ENCODE measurements at regions not wholly inside any gene's neighbourhood (a gene's known extent, or its start where the extent isn't known, plus 50 kb on each side); places are given as distances from the start of the nearest gene placed in this dataset.

GRCh38 chr1:239956263-239956662 lies 135.4 kb upstream of the FMN2 start:
- Histone ChIP-seq H3K36me3 (replicated peaks in 1 of 2; ENCODE audit: control insufficient read depth in 2 of 2, insufficient read depth in 2 of 2, low read length in 2 of 2) (no peaks in the 10 kb centered on the region), H2BK15ac (ENCODE audit: low read length) (no peak overlapping the region), H3K9me3 (replicated peaks in 1 of 2; ENCODE audit: control insufficient read depth in 2 of 2, insufficient read depth in 1 of 2, low read depth in 1 of 2, low read length in 2 of 2) (no peaks in the 10 kb centered on the region), H2BK12ac (ENCODE audit: low read length) (no peak overlapping the region), H2AFZ (ENCODE audit: low read length) (no peak overlapping the region), H2BK5ac (ENCODE audit: low read length) (no peak overlapping the region), H4K91ac (ENCODE audit: low read depth, low read length, poor library complexity) (no peak overlapping the region), H3K14ac (ENCODE audit: low read length) (no peak overlapping the region), H3K4me3 (ENCODE audit: low read length in 2 of 2) (no peak overlapping the region), H3K4ac (ENCODE audit: low read length) (no peak overlapping the region), H3K4me2 (ENCODE audit: insufficient read depth, low read length, poor library complexity, severe bottlenecking) (no peak overlapping the region), H3K27ac (replicated peaks; ENCODE audit: low read length) (no peak overlapping the region), H2BK120ac (ENCODE audit: low read depth, low read length) (no peak overlapping the region), H3K4me1 (ENCODE audit: control insufficient read depth in 2 of 2, insufficient read depth in 1 of 2, low read depth in 1 of 2, low read length in 2 of 2) (no peaks in the 10 kb centered on the region), H3K9ac (ENCODE audit: low read depth, low read length, poor library complexity) (no peak overlapping the region), H2AK5ac (ENCODE audit: low read depth, low read length) (no peak overlapping the region), H3K18ac (ENCODE audit: low read length) (no peak overlapping the region), H3K23ac (ENCODE audit: low read depth, low read length, poor library complexity) (no peak overlapping the region), H3K79me1 (ENCODE audit: low read depth, low read length) (no peaks in the 10 kb centered on the region), H3K27me3 (ENCODE audit: control insufficient read depth in 3 of 3, insufficient read depth in 3 of 3, low read depth in 1 of 3, low read length in 3 of 3) (no peaks in the 10 kb centered on the region), H4K8ac (ENCODE audit: low read depth, low read length) (no peak overlapping the region)
- WGBS, 2 donors (ENCODE audit: extremely low coverage in 2 of 2, insufficient read length in 2 of 2, insufficient replicate concordance in 1 of 2), result no CpG with 5 or more reads among the region's 6 CpGs
- no peak for DNase-seq (ENCODE audit: low spot score)

DNA sequence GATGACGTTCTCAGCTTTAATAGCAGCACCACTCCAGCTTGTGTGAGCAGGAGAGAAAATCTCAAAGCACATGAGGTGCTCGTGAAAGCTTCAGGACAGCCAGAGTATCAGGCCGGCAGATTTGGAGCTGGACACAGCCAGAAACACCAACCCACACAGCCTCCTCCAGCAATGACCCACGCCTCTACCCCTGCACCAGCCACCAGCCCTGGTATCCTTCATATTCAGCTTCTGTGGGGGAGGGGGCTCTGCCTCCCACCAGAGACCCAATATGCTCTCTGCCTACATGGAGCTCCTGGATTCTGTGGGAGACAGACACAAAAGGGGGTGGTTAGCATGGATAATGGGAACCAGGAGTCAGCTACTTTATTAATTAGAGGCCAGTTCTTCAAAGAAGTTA lies 133.6 kb upstream of the FMN2 start:
- Histone ChIP-seq H3K23ac (ENCODE audit: low read depth, low read length, poor library complexity) (no peak overlapping the region), H3K18ac (ENCODE audit: low read length) (peak overlapping the region; percentile 48), H3K4ac (ENCODE audit: low read length) (no peak overlapping the region), H2BK5ac (ENCODE audit: low read length) (no peak overlapping the region), H3K27ac (replicated peaks; ENCODE audit: low read length) (no peak overlapping the region), H2AFZ (ENCODE audit: low read length) (no peak overlapping the region), H3K9ac (ENCODE audit: low read depth, low read length, poor library complexity) (peak overlapping the region; percentile 15), H3K4me1 (ENCODE audit: control insufficient read depth in 2 of 2, insufficient read depth in 1 of 2, low read depth in 1 of 2, low read length in 2 of 2) (no peaks in the 10 kb centered on the region), H3K14ac (ENCODE audit: low read length) (no peak overlapping the region), H3K79me1 (ENCODE audit: low read depth, low read length) (no peaks in the 10 kb centered on the region), H3K4me2 (ENCODE audit: insufficient read depth, low read length, poor library complexity, severe bottlenecking) (no peak overlapping the region), H2BK120ac (ENCODE audit: low read depth, low read length) (no peak overlapping the region), H4K8ac (ENCODE audit: low read depth, low read length) (no peak overlapping the region), H2AK5ac (ENCODE audit: low read depth, low read length) (no peak overlapping the region), H2BK12ac (ENCODE audit: low read length) (no peak overlapping the region), H4K91ac (ENCODE audit: low read depth, low read length, poor library complexity) (no peak overlapping the region), H2BK15ac (ENCODE audit: low read length) (no peak overlapping the region), H3K36me3 (replicated peaks in 1 of 2; ENCODE audit: control insufficient read depth in 2 of 2, insufficient read depth in 2 of 2, low read length in 2 of 2) (no peaks in the 10 kb centered on the region), H3K4me3 (ENCODE audit: low read length in 2 of 2) (no peak overlapping the region), H3K27me3 (ENCODE audit: control insufficient read depth in 3 of 3, insufficient read depth in 3 of 3, low read depth in 1 of 3, low read length in 3 of 3) (peaks cover 0 to 3% (median 0%) of the 10 kb centered on the region in 3 experiments), H3K9me3 (replicated peaks in 1 of 2; ENCODE audit: control insufficient read depth in 2 of 2, insufficient read depth in 1 of 2, low read depth in 1 of 2, low read length in 2 of 2) (no peaks in the 10 kb centered on the region)
- WGBS, 2 donors (ENCODE audit: extremely low coverage in 2 of 2, insufficient read length in 2 of 2, insufficient replicate concordance in 1 of 2), result no CpG with 5 or more reads among the region's 4 CpGs
- DNase-seq (ENCODE audit: low spot score), result no peak

DNA sequence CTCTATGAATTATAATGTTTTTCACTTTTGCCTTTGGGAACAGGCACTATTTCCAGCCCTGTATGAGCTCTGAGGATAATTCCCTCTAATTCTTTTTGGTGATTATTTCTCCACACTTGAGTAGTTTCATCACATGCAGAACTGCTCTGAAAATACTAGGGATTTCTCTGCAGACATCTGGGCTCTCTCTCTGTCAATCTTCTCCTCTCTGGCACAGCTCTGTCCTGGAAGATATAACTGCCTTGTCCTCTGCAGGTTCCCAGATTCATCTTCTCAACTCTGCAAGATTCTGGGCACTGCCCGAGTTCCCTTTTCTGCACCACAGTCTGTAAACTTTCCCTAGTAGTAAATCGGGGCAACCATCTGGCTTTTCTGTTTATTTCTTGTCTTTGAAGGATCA lies 131.3 kb upstream of the FMN2 start:
- Histone ChIP-seq H3K27me3 (ENCODE audit: control insufficient read depth in 3 of 3, insufficient read depth in 3 of 3, low read depth in 1 of 3, low read length in 3 of 3) (peaks cover 0 to 3% (median 0%) of the 10 kb centered on the region in 3 experiments), H2AK5ac (ENCODE audit: low read depth, low read length) (no peak overlapping the region)
- WGBS, 2 donors (ENCODE audit: extremely low coverage in 2 of 2, insufficient read length in 2 of 2, insufficient replicate concordance in 1 of 2), result no CpG with 5 or more reads among the region's 2 CpGs

GRCh38 chr1:239963856-239964255 lies 127.8 kb upstream of the FMN2 start:
- no peaks in the 10 kb centered on the region for H3K79me1 ChIP-seq (ENCODE audit: low read depth, low read length)
- H3K4me1 ChIP-seq (ENCODE audit: control insufficient read depth in 2 of 2, insufficient read depth in 1 of 2, low read depth in 1 of 2, low read length in 2 of 2), result no peaks in the 10 kb centered on the region
- no peak overlapping the region for H3K14ac ChIP-seq (ENCODE audit: low read length)
- H2BK5ac ChIP-seq (ENCODE audit: low read length), result no peak overlapping the region
- H3K27ac ChIP-seq (replicated peaks; ENCODE audit: low read length), result no peak overlapping the region
- H2BK15ac ChIP-seq (ENCODE audit: low read length), result no peak overlapping the region
- no peak overlapping the region for H3K4ac ChIP-seq (ENCODE audit: low read length)
- no peak overlapping the region for H3K4me3 ChIP-seq (ENCODE audit: low read length in 2 of 2)
- no peak overlapping the region for H2BK120ac ChIP-seq (ENCODE audit: low read depth, low read length)
- no peaks in the 10 kb centered on the region for H3K9me3 ChIP-seq (replicated peaks in 1 of 2; ENCODE audit: control insufficient read depth in 2 of 2, insufficient read depth in 1 of 2, low read depth in 1 of 2, low read length in 2 of 2)
- H3K36me3 ChIP-seq (replicated peaks in 1 of 2; ENCODE audit: control insufficient read depth in 2 of 2, insufficient read depth in 2 of 2, low read length in 2 of 2), result no peaks in the 10 kb centered on the region
- H3K27me3 ChIP-seq (ENCODE audit: control insufficient read depth in 3 of 3, insufficient read depth in 3 of 3, low read depth in 1 of 3, low read length in 3 of 3), result peaks cover 0 to 3% (median 0%) of the 10 kb centered on the region in 3 experiments
- no peak overlapping the region for H3K23ac ChIP-seq (ENCODE audit: low read depth, low read length, poor library complexity)
- no peak overlapping the region for H4K91ac ChIP-seq (ENCODE audit: low read depth, low read length, poor library complexity)
- no peak for DNase-seq (ENCODE audit: low spot score)
- no peak overlapping the region for H4K8ac ChIP-seq (ENCODE audit: low read depth, low read length)
- no peak overlapping the region for H3K18ac ChIP-seq (ENCODE audit: low read length)
- H2AK5ac ChIP-seq (ENCODE audit: low read depth, low read length), result no peak overlapping the region
- H2BK12ac ChIP-seq (ENCODE audit: low read length), result no peak overlapping the region
- H3K9ac ChIP-seq (ENCODE audit: low read depth, low read length, poor library complexity), result no peak overlapping the region
- H2AFZ ChIP-seq (ENCODE audit: low read length), result no peak overlapping the region
- H3K4me2 ChIP-seq (ENCODE audit: insufficient read depth, low read length, poor library complexity, severe bottlenecking), result no peak overlapping the region
- WGBS, 2 donors (ENCODE audit: extremely low coverage in 2 of 2, insufficient read length in 2 of 2, insufficient replicate concordance in 1 of 2), result no CpG with 5 or more reads among the region's 6 CpGs

More for the DNA sequence above, 131.3 kb upstream of the FMN2 start:
- no peak overlapping the region for H3K18ac ChIP-seq (ENCODE audit: low read length)
- no peak for DNase-seq (ENCODE audit: low spot score)
- no peak overlapping the region for H4K8ac ChIP-seq (ENCODE audit: low read depth, low read length)
- H2BK12ac ChIP-seq (ENCODE audit: low read length), result no peak overlapping the region
- no peaks in the 10 kb centered on the region for H3K36me3 ChIP-seq (replicated peaks in 1 of 2; ENCODE audit: control insufficient read depth in 2 of 2, insufficient read depth in 2 of 2, low read length in 2 of 2)
- no peak overlapping the region for H3K4ac ChIP-seq (ENCODE audit: low read length)
- H4K91ac ChIP-seq (ENCODE audit: low read depth, low read length, poor library complexity), result no peak overlapping the region
- no peak overlapping the region for H2BK15ac ChIP-seq (ENCODE audit: low read length)
- no peak overlapping the region for H3K4me2 ChIP-seq (ENCODE audit: insufficient read depth, low read length, poor library complexity, severe bottlenecking)
- H2BK5ac ChIP-seq (ENCODE audit: low read length), result no peak overlapping the region
- no peaks in the 10 kb centered on the region for H3K9me3 ChIP-seq (replicated peaks in 1 of 2; ENCODE audit: control insufficient read depth in 2 of 2, insufficient read depth in 1 of 2, low read depth in 1 of 2, low read length in 2 of 2)
- no peak overlapping the region for H3K23ac ChIP-seq (ENCODE audit: low read depth, low read length, poor library complexity)
- no peak overlapping the region for H2BK120ac ChIP-seq (ENCODE audit: low read depth, low read length)
- H3K9ac ChIP-seq (ENCODE audit: low read depth, low read length, poor library complexity), result no peak overlapping the region
- no peak overlapping the region for H3K4me3 ChIP-seq (ENCODE audit: low read length in 2 of 2)
- no peak overlapping the region for H3K14ac ChIP-seq (ENCODE audit: low read length)
- no peak overlapping the region for H2AFZ ChIP-seq (ENCODE audit: low read length)
- H3K4me1 ChIP-seq (ENCODE audit: control insufficient read depth in 2 of 2, insufficient read depth in 1 of 2, low read depth in 1 of 2, low read length in 2 of 2), result no peaks in the 10 kb centered on the region
- no peak overlapping the region for H3K27ac ChIP-seq (replicated peaks; ENCODE audit: low read length)
- no peaks in the 10 kb centered on the region for H3K79me1 ChIP-seq (ENCODE audit: low read depth, low read length)
